HG03108 (cell line): ENCODE measurements at regions not wholly inside any gene's neighbourhood (a gene's known extent, or its start where the extent isn't known, plus 50 kb on each side); places are given as distances from the start of the nearest gene placed in this dataset.
"Not testable (repeated sequence)": the region's sequence is repeated elsewhere in the genome, so short reads cannot be mapped to it uniquely, and the experiment has no call there.

Experiments used
- ATAC-seq: cut with Tn5 transposase; IDR thresholded peaks from one replicate; pipeline ENCODE4 v1.9.1; 2021; ENCODE audit warnings: moderate library complexity; ENCODE audit not compliant: unreplicated experiment

DNA sequence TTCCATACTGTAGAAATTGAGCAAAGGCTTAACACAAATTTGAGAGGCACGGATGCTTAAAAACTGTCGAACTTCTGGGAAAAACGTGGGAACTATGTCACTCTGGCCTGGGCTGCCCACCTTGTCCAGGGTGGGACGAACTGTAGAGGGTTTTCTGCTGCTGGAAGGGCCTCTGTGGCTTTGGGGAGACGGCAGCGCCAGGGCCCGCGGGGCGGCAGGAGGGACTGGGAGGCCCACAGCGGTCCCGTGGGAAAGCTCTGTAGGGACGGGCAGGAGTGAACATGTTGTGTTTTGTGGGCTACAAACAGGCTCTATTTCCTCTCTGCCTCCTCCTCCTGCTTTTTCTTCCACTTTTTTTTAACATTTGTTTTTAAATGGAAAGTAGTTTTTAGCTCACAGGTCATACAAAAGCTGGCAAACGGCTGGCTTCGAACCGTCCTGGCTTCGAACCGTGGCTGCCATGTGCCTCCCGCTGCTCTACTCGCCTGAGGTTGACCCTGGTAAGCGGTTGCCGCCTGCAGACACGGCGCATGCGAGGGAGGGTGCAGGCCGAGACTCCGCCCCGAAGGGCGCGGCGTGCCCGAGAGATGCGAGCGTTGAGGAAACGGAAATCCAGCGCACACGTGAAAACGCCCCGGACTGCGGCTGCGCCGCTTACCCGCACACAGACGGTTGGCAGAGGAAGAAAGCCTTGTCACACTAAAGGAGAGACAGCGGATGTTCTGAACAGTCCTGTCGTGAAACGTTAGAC lies 382.3 kb upstream of the ZFP42 start:
- ATAC-seq = no peak

DNA sequence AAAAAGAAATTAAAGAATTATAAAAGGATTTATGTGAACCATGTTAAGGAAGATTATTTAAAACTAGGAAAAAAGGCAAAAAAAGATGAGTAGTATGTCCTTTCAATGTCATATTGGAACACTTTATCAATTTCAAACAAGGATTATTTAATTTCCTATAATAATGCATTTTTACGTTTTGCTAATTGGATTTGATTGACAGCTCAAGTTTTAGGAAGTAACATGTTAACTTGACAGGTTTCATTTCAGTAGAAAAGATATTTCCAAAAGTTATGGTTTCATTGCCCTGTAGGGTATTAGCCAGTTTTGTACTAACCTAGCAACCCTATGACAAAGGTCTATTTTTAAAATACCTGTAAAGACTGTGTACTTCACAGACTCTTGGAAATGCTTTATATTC lies 379.6 kb upstream of the ZFP42 start:
- ATAC-seq = no peak

DNA sequence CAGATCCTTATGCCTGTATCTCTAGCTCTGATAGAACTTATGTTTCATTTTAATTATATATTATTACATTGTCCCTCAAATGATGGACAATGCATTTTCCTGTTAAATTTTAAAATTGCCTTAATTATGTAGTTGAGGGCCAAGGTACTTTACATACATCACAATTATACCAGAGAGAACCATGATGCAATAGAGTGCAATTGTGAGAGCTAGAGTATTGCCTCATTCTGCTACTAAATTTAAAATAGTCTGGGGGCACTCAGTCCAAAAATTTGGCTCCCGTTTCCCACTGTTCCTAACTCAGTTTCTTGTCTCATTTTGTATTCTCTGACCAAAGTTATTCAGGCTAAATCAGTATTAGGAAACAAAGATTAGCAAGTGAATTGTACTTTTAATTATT lies 378.5 kb upstream of the ZFP42 start:
- ATAC-seq = no peak

DNA sequence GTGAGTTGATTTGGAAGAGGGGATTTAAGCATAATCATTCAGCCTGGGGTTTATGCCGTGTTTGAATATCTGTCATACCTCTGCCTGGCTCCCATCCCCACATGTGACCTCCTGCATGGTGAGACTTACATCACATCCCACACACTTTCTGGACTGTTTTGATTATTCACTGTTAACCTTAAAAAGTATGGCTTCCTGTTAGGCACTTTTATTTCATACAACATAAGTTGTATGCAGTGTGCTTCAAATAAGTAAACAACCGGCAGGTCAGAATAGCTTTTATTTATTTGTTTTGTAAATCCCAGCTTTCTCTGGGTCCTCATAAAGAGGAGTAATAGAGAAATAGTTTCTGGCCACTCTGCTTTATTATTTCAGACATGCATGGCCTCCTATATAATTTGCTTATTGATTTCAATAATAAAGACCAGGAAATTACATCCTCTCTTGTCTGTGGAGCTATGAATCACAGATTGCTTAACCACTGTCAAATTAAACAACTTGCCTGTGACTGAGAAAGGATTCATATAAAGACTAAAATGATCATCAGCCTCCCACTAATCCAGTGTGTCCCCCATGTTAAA lies 376.8 kb upstream of the ZFP42 start:
- no peak for ATAC-seq

DNA sequence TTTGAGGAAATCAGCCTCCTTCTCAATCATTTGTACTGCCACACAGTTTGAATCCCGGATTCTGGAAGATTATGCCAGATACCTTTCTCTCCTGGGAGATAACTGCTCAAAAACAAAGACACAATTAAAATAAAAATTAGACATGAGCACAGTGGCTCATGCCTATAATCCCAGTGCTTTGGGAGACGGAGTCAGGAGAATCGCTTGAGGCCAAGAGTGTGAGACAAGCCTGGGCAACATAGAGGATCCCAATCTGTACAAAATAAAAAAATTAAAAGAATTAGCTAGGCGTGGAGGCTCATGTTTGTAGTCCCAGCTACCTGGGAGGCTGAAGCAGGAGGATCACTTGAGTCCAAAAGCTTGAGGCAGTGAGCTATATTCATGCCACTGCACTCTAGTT lies 376.3 kb upstream of the ZFP42 start:
- no peak for ATAC-seq

DNA sequence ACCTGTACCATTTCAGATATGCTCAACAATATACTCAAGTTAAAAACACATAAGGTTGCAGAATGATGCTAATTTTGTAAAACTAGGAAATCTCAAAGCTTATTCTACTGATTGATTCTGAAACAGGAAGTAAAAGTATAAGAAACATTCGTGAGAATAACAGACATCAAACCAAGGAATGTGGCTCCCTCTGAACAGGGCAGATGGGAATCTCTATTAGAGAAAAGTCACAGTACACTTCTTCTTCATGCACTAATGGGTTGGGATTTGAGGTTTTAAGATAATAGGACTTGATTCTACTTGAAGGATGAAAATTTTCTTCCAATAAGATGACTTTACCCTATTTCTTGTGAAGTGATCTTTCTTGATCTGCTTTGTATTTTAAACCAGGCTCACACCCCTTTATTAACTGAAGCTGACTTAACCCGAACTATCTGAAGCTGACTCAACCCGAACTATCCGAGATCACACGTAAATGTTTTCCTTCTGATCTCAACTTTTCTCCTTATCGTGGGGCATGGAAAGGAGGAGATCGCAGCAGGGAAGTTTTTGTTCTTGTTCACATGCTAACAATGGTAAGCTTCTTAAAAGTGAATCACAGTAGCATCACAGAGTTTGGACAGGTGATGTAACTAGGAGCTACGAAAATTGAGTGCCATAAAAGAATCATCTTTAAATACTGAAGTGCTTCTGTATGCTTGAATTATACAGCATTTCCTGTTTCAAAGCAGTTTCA lies 363.1 kb upstream of the ZFP42 start:
- ATAC-seq = no peak

DNA sequence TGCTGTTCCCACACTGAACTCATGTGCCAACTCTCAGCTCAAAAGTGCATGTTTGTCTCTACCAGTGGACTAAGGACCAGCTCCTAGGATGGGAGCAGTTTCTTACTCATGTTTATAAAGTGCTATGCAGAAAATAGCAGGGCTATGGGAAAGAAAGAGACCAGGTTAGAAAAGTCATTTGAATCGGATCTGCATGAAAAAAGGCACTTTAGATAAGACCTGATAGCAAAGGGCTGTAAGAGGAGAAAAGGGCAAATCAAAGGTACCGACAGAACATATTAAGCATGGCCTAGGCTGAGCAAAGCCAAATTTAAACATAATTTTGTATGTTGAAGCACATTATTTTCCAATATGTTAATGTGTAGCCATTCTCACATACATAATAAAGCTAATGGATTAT lies 362.3 kb upstream of the ZFP42 start:
- no peak for ATAC-seq

DNA sequence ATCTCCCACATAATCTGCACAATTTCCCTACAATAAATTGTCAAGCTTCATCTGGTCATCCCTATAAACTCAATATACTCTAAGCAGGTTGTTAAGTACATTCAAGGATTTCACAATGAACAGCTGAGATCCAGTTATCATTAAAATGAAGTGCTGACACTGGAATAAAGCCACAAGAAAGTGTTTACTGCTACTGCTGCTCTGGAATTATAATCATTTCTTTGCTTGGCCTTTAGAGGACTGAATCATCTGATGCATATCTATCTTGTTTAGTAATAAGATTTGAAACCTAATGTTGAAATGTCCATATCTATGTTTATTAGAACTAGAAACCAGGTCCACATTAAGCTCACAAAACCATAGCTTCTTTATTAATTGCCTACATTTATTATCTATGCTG lies 338.6 kb upstream of the ZFP42 start:
- no peak for ATAC-seq

DNA sequence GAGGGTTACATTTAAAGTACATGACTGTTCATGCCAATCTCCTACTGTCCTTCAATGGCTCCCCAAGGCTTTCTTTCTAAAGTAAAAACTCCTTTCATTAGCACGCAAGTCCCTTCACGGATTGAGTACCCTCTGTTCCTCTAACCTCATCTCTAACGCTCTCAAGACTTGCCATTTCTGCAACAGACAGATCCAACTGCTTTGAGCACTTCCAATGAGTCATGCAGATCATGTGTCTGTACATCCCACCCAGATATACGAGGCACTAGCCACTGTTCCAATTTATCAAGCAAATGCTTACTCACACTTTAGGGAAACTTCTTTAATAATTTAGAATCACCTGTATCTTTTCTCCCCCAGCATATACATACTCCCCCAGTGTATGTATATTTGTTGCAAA lies 332.5 kb upstream of the ZFP42 start:
- ATAC-seq = no peak

DNA sequence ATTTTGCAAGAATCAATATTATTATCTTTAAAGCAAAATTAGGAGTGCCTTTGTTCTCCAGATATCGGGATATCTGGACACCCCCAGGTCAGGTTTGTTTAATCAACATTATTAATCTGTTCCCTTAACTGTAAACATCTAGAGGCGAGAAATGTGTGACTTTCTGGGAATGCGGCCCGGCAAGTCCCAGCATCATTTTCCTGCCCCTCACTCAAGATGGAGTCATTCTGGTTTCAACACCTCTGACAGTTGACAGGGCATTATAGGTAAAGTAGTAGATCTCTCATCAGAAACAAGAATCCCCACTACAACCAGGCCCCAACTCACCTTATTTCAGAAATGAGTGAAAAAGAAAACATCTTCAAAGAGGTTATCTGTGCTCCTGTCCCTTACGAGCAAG lies 331.6 kb upstream of the ZFP42 start:
- ATAC-seq = no peak

DNA sequence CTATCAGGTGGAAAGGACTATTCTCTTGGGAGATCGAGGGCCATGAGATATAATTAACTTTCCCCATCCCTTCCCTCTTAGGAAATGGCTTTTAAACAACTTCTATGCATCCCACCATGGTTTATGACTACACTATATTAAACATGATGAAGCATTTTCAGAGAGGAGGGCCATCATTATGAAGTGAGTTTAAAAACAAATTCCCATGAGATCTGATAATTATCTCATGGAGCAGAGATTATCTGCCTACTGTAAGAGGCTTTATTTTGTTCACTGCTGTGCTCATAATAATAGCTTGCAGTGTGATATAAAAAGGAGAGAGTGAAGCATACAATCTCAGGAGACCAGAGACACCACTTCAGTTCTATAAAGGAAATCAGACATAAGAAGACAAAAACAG lies 330.5 kb upstream of the ZFP42 start:
- ATAC-seq = no peak

DNA sequence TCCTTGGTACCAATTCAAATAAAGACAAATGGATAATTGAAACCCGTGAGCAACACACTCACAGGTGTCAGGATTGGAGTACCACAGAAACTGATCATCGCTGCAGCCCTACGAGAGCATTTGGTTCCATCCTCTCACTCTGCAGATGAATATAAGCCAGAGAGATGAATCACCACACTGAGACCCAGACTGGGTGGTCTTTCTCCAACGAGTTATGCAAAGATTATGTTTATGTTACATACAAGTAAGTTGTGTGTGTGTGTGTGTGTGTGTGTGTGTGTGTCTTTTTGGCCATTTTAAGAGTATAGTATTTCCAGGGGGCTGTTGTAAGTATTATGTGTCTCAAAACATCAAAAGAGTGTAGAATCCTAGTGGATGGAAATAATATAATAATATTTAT lies 329.5 kb upstream of the ZFP42 start:
- ATAC-seq = no peak

DNA sequence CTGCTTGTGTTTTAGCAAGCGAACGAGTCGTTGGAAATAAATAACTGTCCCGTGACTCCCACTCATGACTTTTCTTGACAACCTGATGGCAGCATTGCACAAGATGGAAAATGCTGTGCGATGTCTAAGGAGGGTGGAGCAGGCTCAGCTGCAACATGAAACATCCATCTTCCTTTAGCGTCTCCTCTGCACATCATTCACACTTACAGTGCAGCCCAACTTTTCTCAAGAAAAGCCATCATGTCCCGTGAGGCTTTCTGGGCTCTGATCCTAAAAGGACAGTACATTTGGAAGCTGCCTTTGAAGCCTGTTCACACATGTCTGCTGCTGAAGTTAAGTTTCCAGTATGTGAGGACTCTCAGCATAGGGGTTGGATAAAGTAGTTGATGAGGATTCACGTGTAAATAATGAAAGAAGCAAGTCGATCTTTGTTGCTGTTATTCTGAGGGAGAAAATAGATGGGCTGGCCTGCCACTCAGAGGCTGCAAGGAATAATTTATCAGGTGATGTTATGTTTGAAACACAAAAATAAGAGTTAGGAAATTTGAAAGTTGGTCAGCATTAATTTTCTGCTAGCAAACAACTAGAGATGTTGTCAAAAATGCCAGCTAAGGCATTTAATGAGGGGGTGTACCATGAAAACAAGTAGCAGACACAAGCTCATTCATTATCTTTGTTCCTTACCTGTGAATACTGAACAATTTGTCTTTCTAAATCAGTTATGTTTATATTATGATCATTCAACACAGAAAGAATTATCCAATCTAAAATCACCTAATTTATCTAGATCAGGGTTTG lies 328.7 kb upstream of the ZFP42 start:
- no peak for ATAC-seq

DNA sequence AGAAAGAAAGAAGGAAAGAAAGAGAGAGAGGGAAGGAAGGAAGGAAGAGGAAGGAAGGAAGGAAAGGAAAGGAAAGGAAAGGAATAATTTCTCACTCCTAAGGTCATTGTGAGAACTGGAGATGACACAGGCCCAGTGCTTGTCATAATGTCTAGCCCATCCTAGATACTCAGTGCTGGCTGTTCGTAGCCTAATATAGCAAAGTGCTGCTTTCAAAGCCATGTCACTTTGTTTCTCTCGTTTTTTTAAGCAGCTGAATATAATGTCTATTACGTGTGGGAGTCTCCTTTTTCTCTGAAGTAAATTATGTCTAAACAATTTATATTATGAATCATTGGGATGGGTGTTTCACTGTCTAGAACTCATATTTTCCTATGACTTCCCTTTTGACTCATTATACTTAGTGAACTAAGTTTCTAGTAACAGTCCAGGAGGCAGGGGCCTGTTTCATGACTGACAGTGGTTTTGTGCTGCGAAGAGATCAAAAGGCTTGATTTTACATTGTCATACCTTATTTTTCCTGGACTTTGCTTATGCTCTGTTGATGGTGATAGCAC lies 327.0 kb upstream of the ZFP42 start:
- no peak for ATAC-seq

DNA sequence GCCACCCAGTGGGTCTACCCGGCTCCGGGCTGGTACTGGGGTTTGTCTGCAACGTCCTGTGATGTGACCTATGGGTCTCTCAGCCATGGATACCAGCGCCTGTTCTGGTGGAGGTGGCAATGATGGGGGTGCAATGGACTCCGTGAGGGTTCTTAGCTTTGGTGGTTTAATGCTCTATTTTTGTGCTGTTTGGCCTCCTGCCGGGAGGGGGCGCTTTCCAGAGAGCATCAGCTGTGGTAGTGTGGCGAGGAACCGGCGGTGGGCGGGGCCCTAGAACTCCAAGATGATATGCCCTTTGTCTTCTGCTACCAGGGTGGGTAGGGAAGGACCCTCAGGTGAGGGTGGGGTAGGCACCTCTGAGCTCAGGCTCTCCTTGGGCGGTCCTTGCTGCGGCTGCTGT lies 324.1 kb upstream of the ZFP42 start:
- ATAC-seq = not testable (repeated sequence)

DNA sequence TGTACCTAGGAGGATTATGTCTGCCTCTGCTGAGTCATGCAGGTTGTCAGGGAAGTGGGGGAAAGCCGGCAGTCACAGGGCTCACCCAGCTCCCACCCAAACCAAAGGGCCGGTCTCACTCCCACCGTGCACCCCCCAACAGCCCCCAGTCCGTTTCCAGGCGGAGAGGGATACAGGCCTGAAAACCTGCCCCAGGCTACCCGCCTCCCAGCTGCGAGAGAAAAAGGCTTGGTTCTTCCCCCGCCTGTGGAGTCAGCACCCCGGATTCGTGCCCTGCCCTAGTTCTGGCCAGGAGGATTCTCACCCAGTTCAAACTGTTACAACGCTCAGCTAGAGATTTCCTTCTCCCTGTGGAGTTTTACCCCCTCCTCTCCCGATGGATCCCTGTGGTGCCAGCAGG lies 323.6 kb upstream of the ZFP42 start:
- ATAC-seq = not testable (repeated sequence)

DNA sequence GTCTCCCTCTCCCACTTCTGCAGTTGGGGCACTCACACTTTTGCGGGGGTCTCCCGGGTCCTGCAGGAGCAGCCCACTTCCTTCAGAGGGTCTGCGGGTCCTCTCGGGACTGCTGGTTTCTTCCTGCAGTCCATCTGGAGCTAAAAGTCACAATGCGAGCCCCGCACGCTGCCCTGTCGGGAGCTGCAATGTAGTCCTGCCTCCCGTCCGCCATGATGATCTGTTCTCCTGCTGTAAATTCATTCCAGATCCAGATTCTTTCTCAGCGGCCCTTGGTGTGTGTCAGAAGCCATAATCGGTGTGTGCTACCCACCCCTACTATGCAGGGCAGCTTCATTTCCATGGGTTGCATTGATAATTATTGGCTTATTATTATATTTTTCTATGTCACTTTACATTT lies 323.0 kb upstream of the ZFP42 start:
- ATAC-seq = not testable (repeated sequence)

DNA sequence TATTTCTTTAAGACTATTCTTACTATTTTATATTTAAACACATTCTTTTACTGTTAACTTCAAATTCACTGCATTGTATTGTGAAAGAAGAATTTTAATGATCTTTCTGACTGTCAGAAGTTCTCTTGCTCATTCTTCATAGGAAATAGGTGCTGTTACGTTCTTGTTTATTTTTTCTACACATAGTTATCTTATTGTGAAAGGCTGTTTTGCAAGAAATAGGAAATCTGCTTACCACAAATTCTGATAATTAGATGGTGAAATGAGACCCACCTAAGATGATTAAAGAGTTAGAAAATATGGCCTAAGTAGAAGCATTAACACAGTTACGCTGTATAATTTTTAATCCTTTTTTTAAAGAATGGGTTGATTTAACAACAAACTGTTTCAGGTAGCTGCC lies 316.1 kb upstream of the ZFP42 start:
- no peak for ATAC-seq

DNA sequence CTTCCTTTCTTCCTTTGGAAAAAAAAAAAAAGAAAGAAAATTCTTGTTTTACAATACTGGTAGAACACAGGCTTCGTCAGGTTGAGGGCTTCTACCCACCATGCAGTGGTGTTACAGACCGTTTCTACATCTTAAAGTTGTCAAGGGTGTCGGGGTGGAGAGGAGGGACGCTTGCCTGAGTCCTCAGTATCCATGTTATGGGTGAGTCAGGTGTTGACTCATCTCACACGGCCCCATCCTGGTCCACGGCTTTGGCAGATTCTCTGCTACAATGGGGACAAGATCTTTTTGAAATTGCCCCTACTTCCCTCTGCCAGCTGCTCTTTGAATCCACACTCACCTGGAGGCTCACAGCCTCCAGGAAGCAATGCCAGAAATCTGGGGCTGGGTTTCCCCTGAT lies 310.3 kb upstream of the ZFP42 start:
- ATAC-seq = no peak

DNA sequence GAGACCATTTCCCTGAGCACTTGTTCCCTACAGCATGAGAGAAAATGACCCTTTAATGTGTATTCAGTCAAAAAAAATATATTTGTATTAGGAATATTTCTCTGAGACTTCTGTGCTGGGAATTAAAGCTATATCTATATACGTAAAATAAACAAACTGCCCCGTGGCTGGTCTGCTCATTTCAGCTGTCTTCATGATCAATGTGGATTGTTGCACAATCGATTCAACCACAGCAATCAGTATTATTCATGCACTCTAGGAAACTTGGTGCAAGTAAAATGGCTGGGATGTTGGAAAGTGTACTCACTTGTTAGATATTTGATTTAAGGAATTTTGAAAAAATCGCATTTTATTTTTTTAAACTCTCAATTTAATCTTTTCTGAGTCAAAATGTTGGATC lies 307.9 kb upstream of the ZFP42 start:
- ATAC-seq = no peak

DNA sequence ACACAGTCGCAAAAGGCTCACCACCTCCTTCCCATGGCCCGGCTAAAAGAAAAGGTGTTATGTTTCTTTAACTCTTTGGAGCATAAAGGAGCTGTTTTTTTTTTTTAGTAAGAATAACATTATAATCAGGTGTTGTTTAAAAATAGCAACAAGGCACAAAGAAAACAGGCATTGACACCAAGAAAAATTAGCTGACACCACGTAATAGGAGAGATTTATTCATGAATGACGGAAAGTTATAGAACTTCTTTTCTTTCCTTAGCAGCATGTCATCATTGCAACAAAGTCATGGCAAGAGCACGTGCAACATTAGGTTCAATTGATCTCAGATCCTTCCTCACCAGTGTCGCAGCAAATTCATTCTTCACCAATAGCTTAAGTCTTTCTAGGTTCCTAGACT lies 302.9 kb upstream of the ZFP42 start:
- ATAC-seq = no peak
